OCI-LY1 (cell line): ENCODE measurements at regions not wholly inside any gene's neighbourhood (a gene's known extent, or its start where the extent isn't known, plus 50 kb on each side); places are given as distances from the start of the nearest gene placed in this dataset.

ENCODE experiments used
- EZH2 ChIP-seq: fragments of 200-600 bp; sonication (generic), shearing (Covaris generic); IDR thresholded peaks from 2 replicates; pipeline ENCODE4 v1.8.0; 2017; ENCODE audit warnings: borderline replicate concordance, mixed run types, mild to moderate bottlenecking, antibody characterized with exemption, low read length, moderate library complexity, mixed read lengths
- TF ChIP-seq, protein P1 (sequence below): fragments of 200-600 bp; sonication (generic), shearing (Covaris generic); IDR thresholded peaks from 2 replicates; pipeline ENCODE4 v1.5.1; 2017; ENCODE audit warnings: mild to moderate bottlenecking, antibody characterized with exemption, low read length, moderate library complexity, mixed read lengths

GRCh38 chr4:84237008-84237407 is 262.1 kb downstream of the NKX6-1 start:
- TF ChIP-seq, protein P1, sequence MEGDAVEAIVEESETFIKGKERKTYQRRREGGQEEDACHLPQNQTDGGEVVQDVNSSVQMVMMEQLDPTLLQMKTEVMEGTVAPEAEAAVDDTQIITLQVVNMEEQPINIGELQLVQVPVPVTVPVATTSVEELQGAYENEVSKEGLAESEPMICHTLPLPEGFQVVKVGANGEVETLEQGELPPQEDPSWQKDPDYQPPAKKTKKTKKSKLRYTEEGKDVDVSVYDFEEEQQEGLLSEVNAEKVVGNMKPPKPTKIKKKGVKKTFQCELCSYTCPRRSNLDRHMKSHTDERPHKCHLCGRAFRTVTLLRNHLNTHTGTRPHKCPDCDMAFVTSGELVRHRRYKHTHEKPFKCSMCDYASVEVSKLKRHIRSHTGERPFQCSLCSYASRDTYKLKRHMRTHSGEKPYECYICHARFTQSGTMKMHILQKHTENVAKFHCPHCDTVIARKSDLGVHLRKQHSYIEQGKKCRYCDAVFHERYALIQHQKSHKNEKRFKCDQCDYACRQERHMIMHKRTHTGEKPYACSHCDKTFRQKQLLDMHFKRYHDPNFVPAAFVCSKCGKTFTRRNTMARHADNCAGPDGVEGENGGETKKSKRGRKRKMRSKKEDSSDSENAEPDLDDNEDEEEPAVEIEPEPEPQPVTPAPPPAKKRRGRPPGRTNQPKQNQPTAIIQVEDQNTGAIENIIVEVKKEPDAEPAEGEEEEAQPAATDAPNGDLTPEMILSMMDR = no peak
- no peak for TF ChIP-seq EZH2
